ENCODE measurements at regions not wholly inside any gene's neighbourhood (a gene's known extent, or its start where the extent isn't known, plus 50 kb on each side); places are given as distances from the start of the nearest gene placed in this dataset.
"Not testable (repeated sequence)": the region's sequence is repeated elsewhere in the genome, so short reads cannot be mapped to it uniquely, and the experiment has no call there.

- Histone ChIP-seq H3K36me3 (ENCODE audit: control insufficient read depth, insufficient read depth, low read length) (no peaks in the 10 kb centered on the region), H3K4me1 (ENCODE audit: control insufficient read depth, insufficient read depth, low read length) (peaks cover 10% of the 10 kb centered on the region), H3K9me3 (ENCODE audit: control insufficient read depth, insufficient read depth, low read depth, low read length) (no peaks in the 10 kb centered on the region), H3K27me3 (ENCODE audit: control insufficient read depth, insufficient read depth, low read length) (no peaks in the 10 kb centered on the region), H3K27ac (ENCODE audit: low read length) (peak overlapping the region; percentile 61; the same call in 1 of the 2 replicates), H3K4me3 (ENCODE audit: low read depth in 2 of 2, low read length in 2 of 2) (no peak overlapping the region)
- BruUV-seq (replicated peaks), result no TSS peak
- ChIA-PET CTCF (interaction anchor here (0.6 to 3.1 kb wide), 2 partner anchors 145 to 276 kb away, joined by 5 to 13 read pairs; no protein-coding TSS in a partner anchor), POLR2A (no interaction called here)
- ATAC-seq (peak; percentile 78; the same call in 1 of the 2 replicates), DNase-seq (ENCODE audit: low read depth, low spot score) (no peak)
- intact Hi-C loops (cut with micrococcal nuclease; ENCODE audit: unreplicated experiment) (loop anchor here (5.0 kb wide), 1 partner anchor 278 kb away; no protein-coding TSS in a partner anchor), in situ Hi-C loops (cut with HindIII; ENCODE audit: low pct_unique_long_range_greater_than_20kb, low sequenced_read_pairs) (no loop called here)
- TF ChIP-seq TCF7L2 (IDR thresholded peaks at IDR 0.05; ENCODE audit: low read depth, low read length) (no peak), POLR2AphosphoS5 (IDR thresholded peaks at IDR 0.05; ENCODE audit: low read depth, low read length) (no peak), SIN3A (IDR thresholded peaks at IDR 0.05; ENCODE audit: borderline replicate concordance, insufficient read depth, low read depth, low read length) (no peak), REST (IDR thresholded peaks at IDR 0.05; ENCODE audit: insufficient read depth in 1 of 2, low read depth in 2 of 2, low read length in 1 of 2) (no peak)
- TF ChIP-seq, protein P1, sequence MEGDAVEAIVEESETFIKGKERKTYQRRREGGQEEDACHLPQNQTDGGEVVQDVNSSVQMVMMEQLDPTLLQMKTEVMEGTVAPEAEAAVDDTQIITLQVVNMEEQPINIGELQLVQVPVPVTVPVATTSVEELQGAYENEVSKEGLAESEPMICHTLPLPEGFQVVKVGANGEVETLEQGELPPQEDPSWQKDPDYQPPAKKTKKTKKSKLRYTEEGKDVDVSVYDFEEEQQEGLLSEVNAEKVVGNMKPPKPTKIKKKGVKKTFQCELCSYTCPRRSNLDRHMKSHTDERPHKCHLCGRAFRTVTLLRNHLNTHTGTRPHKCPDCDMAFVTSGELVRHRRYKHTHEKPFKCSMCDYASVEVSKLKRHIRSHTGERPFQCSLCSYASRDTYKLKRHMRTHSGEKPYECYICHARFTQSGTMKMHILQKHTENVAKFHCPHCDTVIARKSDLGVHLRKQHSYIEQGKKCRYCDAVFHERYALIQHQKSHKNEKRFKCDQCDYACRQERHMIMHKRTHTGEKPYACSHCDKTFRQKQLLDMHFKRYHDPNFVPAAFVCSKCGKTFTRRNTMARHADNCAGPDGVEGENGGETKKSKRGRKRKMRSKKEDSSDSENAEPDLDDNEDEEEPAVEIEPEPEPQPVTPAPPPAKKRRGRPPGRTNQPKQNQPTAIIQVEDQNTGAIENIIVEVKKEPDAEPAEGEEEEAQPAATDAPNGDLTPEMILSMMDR (IDR thresholded peaks at IDR 0.05), result peak; percentile 88
Observed at GRCh38 chr3:170689893-170690660, 104.2 kb upstream of the SLC7A14 start.

- Histone ChIP-seq H3K27ac (ENCODE audit: low read length) (no peak overlapping the region; the same call in 1 of the 2 replicates), H3K36me3 (ENCODE audit: control insufficient read depth, insufficient read depth, low read length) (no peaks in the 10 kb centered on the region), H3K4me1 (ENCODE audit: control insufficient read depth, insufficient read depth, low read length) (peaks cover 10% of the 10 kb centered on the region), H3K27me3 (ENCODE audit: control insufficient read depth, insufficient read depth, low read length) (no peaks in the 10 kb centered on the region), H3K9me3 (ENCODE audit: control insufficient read depth, insufficient read depth, low read depth, low read length) (no peaks in the 10 kb centered on the region), H3K4me3 (ENCODE audit: low read depth in 2 of 2, low read length in 2 of 2) (no peak overlapping the region)
- DNase-seq (ENCODE audit: low read depth, low spot score) (no peak), ATAC-seq (peak; percentile 89)
- BruUV-seq (replicated peaks), result no TSS peak
- intact Hi-C loops (cut with micrococcal nuclease; ENCODE audit: unreplicated experiment), result no loop called here
- in situ Hi-C loops (cut with HindIII; ENCODE audit: low pct_unique_long_range_greater_than_20kb, low sequenced_read_pairs), result no loop called here
- POLR2A ChIA-PET, result no interaction called here
- CTCF ChIA-PET, result interaction anchor here (3.1 kb wide), 1 partner anchor 275 kb away, joined by 13 read pairs; no protein-coding TSS in a partner anchor
- TF ChIP-seq, protein P1 (IDR thresholded peaks at IDR 0.05), result no peak
- no peak for TF ChIP-seq POLR2AphosphoS5 (IDR thresholded peaks at IDR 0.05; ENCODE audit: low read depth, low read length)
- no peak for TF ChIP-seq REST (IDR thresholded peaks at IDR 0.05; ENCODE audit: insufficient read depth in 1 of 2, low read depth in 2 of 2, low read length in 1 of 2)
- no peak for TF ChIP-seq TCF7L2 (IDR thresholded peaks at IDR 0.05; ENCODE audit: low read depth, low read length)
- TF ChIP-seq SIN3A (IDR thresholded peaks at IDR 0.05; ENCODE audit: borderline replicate concordance, insufficient read depth, low read depth, low read length), result no peak
Observed at GRCh38 chr3:170689296-170689829, 103.5 kb upstream of the SLC7A14 start.

- peaks cover 10% of the 10 kb centered on the region for H3K4me1 ChIP-seq (ENCODE audit: control insufficient read depth, insufficient read depth, low read length)
- POLR2A ChIA-PET; BruUV-seq (replicated peaks); H3K27ac ChIP-seq (ENCODE audit: low read length); ATAC-seq; H3K4me3 ChIP-seq (ENCODE audit: low read depth in 2 of 2, low read length in 2 of 2); CTCF ChIA-PET; H3K9me3 ChIP-seq (ENCODE audit: control insufficient read depth, insufficient read depth, low read depth, low read length); H3K27me3 ChIP-seq (ENCODE audit: control insufficient read depth, insufficient read depth, low read length); intact Hi-C loops (cut with micrococcal nuclease; ENCODE audit: unreplicated experiment); H3K36me3 ChIP-seq (ENCODE audit: control insufficient read depth, insufficient read depth, low read length); in situ Hi-C loops (cut with HindIII; ENCODE audit: low pct_unique_long_range_greater_than_20kb, low sequenced_read_pairs); DNase-seq (ENCODE audit: low read depth, low spot score): not testable (repeated sequence)
Observed at GRCh38 chr3:170688222-170688621, 102.3 kb upstream of the SLC7A14 start.

All from Panc1 (cell line).